Epithelial cell of proximal tubule (primary cell): ENCODE measurements at regions not wholly inside any gene's neighbourhood (a gene's known extent, or its start where the extent isn't known, plus 50 kb on each side); places are given as distances from the start of the nearest gene placed in this dataset.

Source experiments
- DNase-seq: peaks from one replicate; pipeline ENCODE4 v3.0.0-alpha.2; 2011; ENCODE audit warnings: low read depth
- H3K4me3 ChIP-seq: 2 replicates; pipeline ENCODE4 v1.5.1; 2011; ENCODE audit warnings: low read depth, mild to moderate bottlenecking, low read length
- TF ChIP-seq, protein P1 (sequence below): conservative IDR thresholded peaks from 2 replicates; pipeline ENCODE4 v1.5.1; 2012; ENCODE audit warnings: low read depth, mild to moderate bottlenecking, low read length

DNA sequence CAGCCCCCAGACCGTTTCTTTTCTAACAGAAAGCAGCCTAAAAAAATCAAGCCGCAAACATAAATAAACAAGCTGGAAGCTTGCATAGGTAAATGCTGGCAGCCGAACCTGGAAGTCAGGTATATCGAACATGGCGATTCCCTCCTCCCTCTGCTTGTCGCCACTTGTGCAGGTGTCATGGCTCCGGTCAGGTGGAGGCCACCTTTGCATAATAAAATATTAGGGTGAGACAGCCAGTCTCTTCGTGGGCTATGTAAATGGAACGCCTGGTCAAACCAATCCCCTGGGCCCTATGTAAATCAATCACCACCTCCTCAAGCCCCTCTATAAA is 223.9 kb upstream of the DAAM1 start:
- no peak for DNase-seq
- TF ChIP-seq, protein P1, sequence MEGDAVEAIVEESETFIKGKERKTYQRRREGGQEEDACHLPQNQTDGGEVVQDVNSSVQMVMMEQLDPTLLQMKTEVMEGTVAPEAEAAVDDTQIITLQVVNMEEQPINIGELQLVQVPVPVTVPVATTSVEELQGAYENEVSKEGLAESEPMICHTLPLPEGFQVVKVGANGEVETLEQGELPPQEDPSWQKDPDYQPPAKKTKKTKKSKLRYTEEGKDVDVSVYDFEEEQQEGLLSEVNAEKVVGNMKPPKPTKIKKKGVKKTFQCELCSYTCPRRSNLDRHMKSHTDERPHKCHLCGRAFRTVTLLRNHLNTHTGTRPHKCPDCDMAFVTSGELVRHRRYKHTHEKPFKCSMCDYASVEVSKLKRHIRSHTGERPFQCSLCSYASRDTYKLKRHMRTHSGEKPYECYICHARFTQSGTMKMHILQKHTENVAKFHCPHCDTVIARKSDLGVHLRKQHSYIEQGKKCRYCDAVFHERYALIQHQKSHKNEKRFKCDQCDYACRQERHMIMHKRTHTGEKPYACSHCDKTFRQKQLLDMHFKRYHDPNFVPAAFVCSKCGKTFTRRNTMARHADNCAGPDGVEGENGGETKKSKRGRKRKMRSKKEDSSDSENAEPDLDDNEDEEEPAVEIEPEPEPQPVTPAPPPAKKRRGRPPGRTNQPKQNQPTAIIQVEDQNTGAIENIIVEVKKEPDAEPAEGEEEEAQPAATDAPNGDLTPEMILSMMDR = no peak
- no peak overlapping the region for H3K4me3 ChIP-seq

DNA sequence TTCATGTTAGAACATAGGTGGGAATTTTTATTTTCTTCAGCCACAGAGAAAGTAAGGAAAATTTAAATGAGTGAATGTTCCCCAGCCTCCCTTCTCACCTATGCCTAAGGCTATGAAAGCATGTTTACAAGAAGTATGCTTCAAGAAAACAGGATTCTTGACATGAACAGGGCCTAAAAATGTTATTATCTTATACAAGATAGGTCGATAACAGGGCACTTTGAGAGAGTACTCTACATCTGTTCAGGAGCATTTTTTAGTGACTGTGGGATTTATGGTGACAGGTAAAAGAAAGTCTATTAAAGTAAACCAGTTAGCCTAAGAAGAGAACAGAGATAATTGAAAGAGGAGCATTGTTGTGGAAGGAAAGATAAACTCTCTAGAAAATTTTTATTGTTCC is 222.9 kb upstream of the DAAM1 start:
- H3K4me3 ChIP-seq = no peak overlapping the region
- TF ChIP-seq, protein P1 = no peak
- DNase-seq = no peak

DNA sequence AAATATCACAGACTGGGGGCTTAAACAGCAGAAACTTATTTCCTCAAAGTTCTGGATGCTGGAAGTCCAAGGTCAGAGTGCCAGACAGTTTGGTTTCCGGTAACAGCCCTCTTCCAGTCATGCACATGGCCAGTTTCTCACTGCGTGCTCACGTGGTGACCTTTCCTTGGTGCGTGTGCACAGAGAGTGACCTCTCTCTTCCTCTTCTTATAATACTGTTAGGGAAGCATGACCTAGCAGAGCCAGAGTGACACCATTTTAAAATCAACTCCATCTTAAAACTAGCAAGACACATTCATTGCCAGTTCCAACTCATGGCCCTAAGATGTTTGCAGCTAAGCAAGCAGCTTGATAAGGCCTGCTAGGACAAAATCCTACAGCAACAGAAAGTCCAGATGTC is 221.5 kb upstream of the DAAM1 start:
- TF ChIP-seq, protein P1 = no peak
- DNase-seq = no peak
- H3K4me3 ChIP-seq = no peak overlapping the region

DNA sequence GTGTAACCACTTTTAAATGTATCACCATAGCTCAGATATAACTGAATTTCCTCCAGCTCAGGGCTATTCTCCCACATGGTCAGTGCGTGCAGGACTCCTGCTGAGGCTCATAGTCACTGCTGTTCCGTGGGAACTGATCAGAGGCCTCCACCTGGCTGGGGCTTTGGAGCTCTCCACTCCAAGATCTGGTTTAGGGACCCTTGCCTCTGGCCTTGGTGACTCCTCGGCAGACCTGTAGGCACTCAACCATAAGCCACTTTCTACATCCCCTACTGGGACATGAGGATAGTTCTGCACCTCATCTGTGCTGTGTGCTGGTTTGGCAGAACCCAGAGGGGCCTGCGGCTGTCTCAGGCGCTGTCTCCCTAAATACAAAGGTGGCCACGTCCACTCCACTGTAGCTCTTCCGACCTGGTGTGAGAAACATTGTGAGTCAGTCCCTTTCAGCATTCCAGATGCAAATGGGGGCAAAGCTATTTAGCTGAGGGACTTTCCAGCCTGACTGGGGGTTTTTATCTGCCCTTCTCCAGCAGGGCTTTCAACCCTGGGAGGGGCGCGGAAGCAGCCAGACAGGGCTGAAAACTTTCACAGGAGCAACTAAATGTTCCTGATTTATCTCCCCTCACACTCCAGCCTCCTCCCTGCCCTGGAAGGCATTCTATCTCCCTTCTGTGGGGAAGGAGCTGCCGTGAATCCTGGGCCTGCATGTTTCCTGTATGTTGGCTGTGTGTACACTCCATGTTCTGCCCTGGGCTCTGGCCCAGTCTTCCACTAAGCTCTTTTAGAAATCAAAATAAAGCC is 218.3 kb upstream of the DAAM1 start:
- TF ChIP-seq, protein P1 = no peak
- H3K4me3 ChIP-seq = no peak overlapping the region
- peak; percentile 54 for DNase-seq

DNA sequence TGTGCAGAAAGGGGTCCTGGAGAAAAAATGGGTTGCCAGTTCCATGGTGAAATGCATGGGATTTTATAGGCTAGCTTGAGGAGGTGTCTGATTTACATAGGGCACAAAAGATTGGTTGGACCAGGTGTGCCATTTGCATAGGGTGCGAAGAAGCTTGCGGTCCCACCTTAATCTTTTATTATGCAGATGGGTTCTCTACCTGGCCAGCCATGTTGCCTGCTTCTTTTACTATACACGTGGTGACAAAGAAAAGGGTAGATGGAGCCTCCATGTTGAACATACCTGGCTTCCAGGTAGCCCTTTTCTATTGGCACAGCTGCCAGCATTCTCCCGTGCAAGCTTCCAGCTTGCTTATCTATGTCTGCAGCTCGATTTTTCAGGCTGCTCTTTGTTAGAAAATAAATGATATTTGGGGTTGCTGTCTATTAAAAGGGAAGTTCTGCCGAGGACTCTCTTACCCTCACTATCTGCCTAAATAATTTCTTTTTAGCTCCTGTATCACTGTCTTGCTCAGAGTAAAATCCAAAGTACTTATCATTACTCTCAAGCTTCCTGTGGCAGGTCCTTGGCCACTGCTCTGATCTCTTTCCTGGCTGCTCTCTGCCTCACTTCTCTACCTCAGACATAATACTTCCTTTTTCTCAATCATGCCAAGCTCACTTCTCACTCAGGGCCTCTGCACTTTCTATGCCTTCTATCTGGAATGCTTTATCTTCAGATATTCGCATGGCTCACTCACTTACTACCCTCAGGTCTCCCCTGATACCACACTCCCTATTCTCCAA is 216.0 kb upstream of the DAAM1 start:
- no peak overlapping the region for H3K4me3 ChIP-seq
- DNase-seq = no peak
- TF ChIP-seq, protein P1 = no peak

DNA sequence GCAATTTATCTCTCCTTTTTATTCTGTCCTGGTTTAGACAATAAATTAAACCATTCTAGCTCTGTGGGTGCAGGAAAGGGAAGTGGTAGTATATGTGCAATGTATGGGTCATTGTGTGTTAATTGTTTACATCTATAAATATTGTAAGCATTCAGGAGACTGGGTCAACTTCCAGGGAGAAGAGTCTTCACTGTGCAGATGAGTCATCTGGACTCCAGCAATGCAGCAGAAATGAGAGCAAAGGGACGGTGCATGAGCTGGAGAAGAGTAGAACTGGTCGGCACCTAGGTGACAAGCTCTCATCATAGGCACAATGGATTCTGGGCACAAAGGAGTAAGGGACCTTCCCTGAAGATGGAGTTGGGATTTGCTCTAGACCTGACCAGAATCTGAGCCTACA is 211.1 kb upstream of the DAAM1 start:
- TF ChIP-seq, protein P1 = no peak
- no peak overlapping the region for H3K4me3 ChIP-seq
- DNase-seq = no peak
